ENCODE measurements at regions not wholly inside any gene's neighbourhood (a gene's known extent, or its start where the extent isn't known, plus 50 kb on each side); places are given as distances from the start of the nearest gene placed in this dataset.
"Not testable (repeated sequence)": the region's sequence is repeated elsewhere in the genome, so short reads cannot be mapped to it uniquely, and the experiment has no call there.

GRCh38 chr14:105879503-105879866, 353.1 kb downstream of the TMEM121 start:
- H3K4me3 ChIP-seq (ENCODE audit: low read length in 2 of 2), result no peak overlapping the region
- H3K27ac ChIP-seq (ENCODE audit: low read depth in 2 of 2, low read length in 2 of 2), result no peak overlapping the region

GRCh38 chr14:105879867-105880561, 353.6 kb downstream of the TMEM121 start:
- Histone ChIP-seq H3K27ac (ENCODE audit: low read depth in 2 of 2, low read length in 2 of 2) (no peak overlapping the region), H3K4me3 (ENCODE audit: low read length in 2 of 2) (no peak overlapping the region), H3K27me3 (ENCODE audit: control insufficient read depth in 2 of 2, insufficient read depth in 2 of 2, low read length in 2 of 2) (peaks cover 0 to 3% of the 10 kb centered on the region in 2 donors), H3K4me1 (ENCODE audit: control insufficient read depth in 2 of 2, insufficient read depth in 2 of 2, low read length in 2 of 2) (no peaks in the 10 kb centered on the region), H3K36me3 (ENCODE audit: control insufficient read depth in 2 of 2, insufficient read depth in 2 of 2, low read length in 2 of 2) (no peaks in the 10 kb centered on the region), H3K9ac (ENCODE audit: low read depth in 1 of 2, low read length in 2 of 2) (no peak overlapping the region), H3K9me3 (ENCODE audit: control insufficient read depth in 2 of 2, low read length in 2 of 2) (no peaks in the 10 kb centered on the region)

More at GRCh38 chr14:105879503-105879866, 353.1 kb downstream of the TMEM121 start:
- Histone ChIP-seq H3K36me3 (ENCODE audit: control insufficient read depth in 2 of 2, insufficient read depth in 2 of 2, low read length in 2 of 2) (no peaks in the 10 kb centered on the region), H3K9me3 (ENCODE audit: control insufficient read depth in 2 of 2, low read length in 2 of 2) (no peaks in the 10 kb centered on the region), H3K4me1 (ENCODE audit: control insufficient read depth in 2 of 2, insufficient read depth in 2 of 2, low read length in 2 of 2) (no peaks in the 10 kb centered on the region), H3K27me3 (ENCODE audit: control insufficient read depth in 2 of 2, insufficient read depth in 2 of 2, low read length in 2 of 2) (peaks cover 0 to 3% of the 10 kb centered on the region in 2 donors), H3K9ac (ENCODE audit: low read depth in 1 of 2, low read length in 2 of 2) (no peak overlapping the region)

DNA sequence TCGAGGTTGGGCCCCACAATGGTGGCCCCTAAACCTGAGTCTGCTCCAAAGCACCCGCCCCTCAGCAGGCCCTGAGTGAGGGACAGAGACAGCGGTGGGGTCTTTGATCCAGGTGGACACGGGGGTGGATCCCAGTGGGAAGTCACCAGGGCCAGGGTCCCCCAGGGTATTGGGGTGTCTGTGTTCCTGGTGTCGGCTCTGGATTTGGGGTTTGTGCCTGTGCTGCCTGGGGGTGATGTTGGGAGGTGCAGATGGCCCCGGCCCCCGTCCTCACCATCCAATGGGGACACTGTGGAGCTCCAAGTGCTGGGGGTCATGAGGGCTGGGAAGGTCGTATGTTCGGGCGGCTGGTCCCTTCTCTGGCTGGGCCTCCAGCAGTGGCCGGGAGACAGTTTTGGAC, 354.2 kb downstream of the TMEM121 start:
- no peak overlapping the region for H3K4me3 ChIP-seq (ENCODE audit: low read length in 2 of 2)
- no peaks in the 10 kb centered on the region for H3K9me3 ChIP-seq (ENCODE audit: control insufficient read depth in 2 of 2, low read length in 2 of 2)
- no peak overlapping the region for H3K9ac ChIP-seq (ENCODE audit: low read depth in 1 of 2, low read length in 2 of 2)
- peaks cover 0 to 3% of the 10 kb centered on the region in 2 donors for H3K27me3 ChIP-seq (ENCODE audit: control insufficient read depth in 2 of 2, insufficient read depth in 2 of 2, low read length in 2 of 2)
- H3K36me3 ChIP-seq (ENCODE audit: control insufficient read depth in 2 of 2, insufficient read depth in 2 of 2, low read length in 2 of 2), result no peaks in the 10 kb centered on the region
- no peaks in the 10 kb centered on the region for H3K4me1 ChIP-seq (ENCODE audit: control insufficient read depth in 2 of 2, insufficient read depth in 2 of 2, low read length in 2 of 2)
- no peak overlapping the region for H3K27ac ChIP-seq (ENCODE audit: low read depth in 2 of 2, low read length in 2 of 2)

GRCh38 chr14:105881021-105881930, 354.9 kb downstream of the TMEM121 start:
- Histone ChIP-seq H3K9ac (ENCODE audit: low read depth in 1 of 2, low read length in 2 of 2) (no peak overlapping the region), H3K27me3 (ENCODE audit: control insufficient read depth in 2 of 2, insufficient read depth in 2 of 2, low read length in 2 of 2) (no peaks in the 10 kb centered on the region), H3K4me3 (ENCODE audit: low read length in 2 of 2) (no peak overlapping the region), H3K36me3 (ENCODE audit: control insufficient read depth in 2 of 2, insufficient read depth in 2 of 2, low read length in 2 of 2) (no peaks in the 10 kb centered on the region), H3K9me3 (ENCODE audit: control insufficient read depth in 2 of 2, low read length in 2 of 2) (no peaks in the 10 kb centered on the region), H3K27ac (ENCODE audit: low read depth in 2 of 2, low read length in 2 of 2) (no peak overlapping the region), H3K4me1 (ENCODE audit: control insufficient read depth in 2 of 2, insufficient read depth in 2 of 2, low read length in 2 of 2) (no peaks in the 10 kb centered on the region)

- H3K9me3 ChIP-seq (ENCODE audit: control insufficient read depth in 2 of 2, low read length in 2 of 2); H3K4me1 ChIP-seq (ENCODE audit: control insufficient read depth in 2 of 2, insufficient read depth in 2 of 2, low read length in 2 of 2); H3K27ac ChIP-seq (ENCODE audit: low read depth in 2 of 2, low read length in 2 of 2); H3K4me3 ChIP-seq (ENCODE audit: low read length in 2 of 2); H3K36me3 ChIP-seq (ENCODE audit: control insufficient read depth in 2 of 2, insufficient read depth in 2 of 2, low read length in 2 of 2); H3K9ac ChIP-seq (ENCODE audit: low read depth in 1 of 2, low read length in 2 of 2); H3K27me3 ChIP-seq (ENCODE audit: control insufficient read depth in 2 of 2, insufficient read depth in 2 of 2, low read length in 2 of 2): not testable (repeated sequence)
Observed at GRCh38 chr14:105882011-105882410, 355.6 kb downstream of the TMEM121 start.

DNA sequence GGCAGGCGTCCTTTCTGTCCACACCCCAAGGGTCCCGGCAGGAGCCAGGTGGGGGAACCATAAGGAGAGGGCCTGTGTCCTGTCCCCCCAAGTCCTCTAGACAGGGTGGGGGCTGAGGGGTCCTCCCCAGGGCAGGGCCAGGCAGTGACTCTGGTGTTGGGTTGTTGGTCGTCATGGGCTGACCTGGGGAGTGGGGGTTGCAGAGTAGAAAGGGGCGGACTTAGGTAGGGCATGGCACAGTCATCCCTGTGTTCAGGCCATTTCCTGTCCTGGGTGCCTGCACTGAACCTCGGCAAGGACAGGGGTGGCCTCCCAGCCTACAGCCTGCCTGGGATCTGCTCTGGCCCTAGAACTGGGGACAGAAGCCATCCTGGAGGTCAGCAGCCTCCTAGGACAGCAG, 356.2 kb downstream of the TMEM121 start:
- no peaks in the 10 kb centered on the region for H3K4me1 ChIP-seq (ENCODE audit: control insufficient read depth in 2 of 2, insufficient read depth in 2 of 2, low read length in 2 of 2)
- no peaks in the 10 kb centered on the region for H3K9me3 ChIP-seq (ENCODE audit: control insufficient read depth in 2 of 2, low read length in 2 of 2)
- H3K9ac ChIP-seq (ENCODE audit: low read depth in 1 of 2, low read length in 2 of 2), result no peak overlapping the region
- H3K4me3 ChIP-seq (ENCODE audit: low read length in 2 of 2), result no peak overlapping the region
- no peaks in the 10 kb centered on the region for H3K36me3 ChIP-seq (ENCODE audit: control insufficient read depth in 2 of 2, insufficient read depth in 2 of 2, low read length in 2 of 2)
- H3K27me3 ChIP-seq (ENCODE audit: control insufficient read depth in 2 of 2, insufficient read depth in 2 of 2, low read length in 2 of 2), result no peaks in the 10 kb centered on the region
- no peak overlapping the region for H3K27ac ChIP-seq (ENCODE audit: low read depth in 2 of 2, low read length in 2 of 2)

GRCh38 chr14:105883066-105884005, 357.0 kb downstream of the TMEM121 start:
- Histone ChIP-seq H3K36me3 (ENCODE audit: control insufficient read depth in 2 of 2, insufficient read depth in 2 of 2, low read length in 2 of 2) (no peaks in the 10 kb centered on the region), H3K27ac (ENCODE audit: low read depth in 2 of 2, low read length in 2 of 2) (no peak overlapping the region), H3K9ac (ENCODE audit: low read depth in 1 of 2, low read length in 2 of 2) (no peak overlapping the region), H3K27me3 (ENCODE audit: control insufficient read depth in 2 of 2, insufficient read depth in 2 of 2, low read length in 2 of 2) (no peaks in the 10 kb centered on the region), H3K4me1 (ENCODE audit: control insufficient read depth in 2 of 2, insufficient read depth in 2 of 2, low read length in 2 of 2) (no peaks in the 10 kb centered on the region), H3K4me3 (ENCODE audit: low read length in 2 of 2) (no peak overlapping the region), H3K9me3 (ENCODE audit: control insufficient read depth in 2 of 2, low read length in 2 of 2) (no peaks in the 10 kb centered on the region)

GRCh38 chr14:105884192-105884807, 357.9 kb downstream of the TMEM121 start:
- not testable (repeated sequence) for H3K4me1 ChIP-seq (ENCODE audit: control insufficient read depth in 2 of 2, insufficient read depth in 2 of 2, low read length in 2 of 2); H3K27ac ChIP-seq (ENCODE audit: low read depth in 2 of 2, low read length in 2 of 2); H3K9ac ChIP-seq (ENCODE audit: low read depth in 1 of 2, low read length in 2 of 2); H3K4me3 ChIP-seq (ENCODE audit: low read length in 2 of 2); H3K36me3 ChIP-seq (ENCODE audit: control insufficient read depth in 2 of 2, insufficient read depth in 2 of 2, low read length in 2 of 2); H3K9me3 ChIP-seq (ENCODE audit: control insufficient read depth in 2 of 2, low read length in 2 of 2); H3K27me3 ChIP-seq (ENCODE audit: control insufficient read depth in 2 of 2, insufficient read depth in 2 of 2, low read length in 2 of 2)

GRCh38 chr14:105884808-105885281, 358.5 kb downstream of the TMEM121 start:
- no peak overlapping the region for H3K27ac ChIP-seq (ENCODE audit: low read depth in 2 of 2, low read length in 2 of 2)
- H3K9ac ChIP-seq (ENCODE audit: low read depth in 1 of 2, low read length in 2 of 2), result no peak overlapping the region
- no peak overlapping the region for H3K4me3 ChIP-seq (ENCODE audit: low read length in 2 of 2)
- H3K27me3 ChIP-seq (ENCODE audit: control insufficient read depth in 2 of 2, insufficient read depth in 2 of 2, low read length in 2 of 2), result no peaks in the 10 kb centered on the region
- H3K9me3 ChIP-seq (ENCODE audit: control insufficient read depth in 2 of 2, low read length in 2 of 2), result no peaks in the 10 kb centered on the region
- H3K4me1 ChIP-seq (ENCODE audit: control insufficient read depth in 2 of 2, insufficient read depth in 2 of 2, low read length in 2 of 2), result no peaks in the 10 kb centered on the region
- no peaks in the 10 kb centered on the region for H3K36me3 ChIP-seq (ENCODE audit: control insufficient read depth in 2 of 2, insufficient read depth in 2 of 2, low read length in 2 of 2)
